H1 (cell line): ENCODE measurements at regions not wholly inside any gene's neighbourhood (a gene's known extent, or its start where the extent isn't known, plus 50 kb on each side); places are given as distances from the start of the nearest gene placed in this dataset.

ENCODE experiments used
- CTCF ChIA-PET: fragments of 300-600 bp; sonication (Branson Sonifier 250); formaldehyde crosslinking; loops from one replicate; lab custom pipeline; 2021; ENCODE audit not compliant: partially characterized antibody; lab: Charles Lee
- POLR2A ChIA-PET: fragments of 300-600 bp; sonication (Branson Sonifier 250); formaldehyde crosslinking; loops from one replicate; lab custom pipeline; 2021; ENCODE audit warnings: inconsistent platforms; ENCODE audit not compliant: partially characterized antibody; lab: Charles Lee
- DNase-seq, 2 experiments: peaks; one replicate each; pipeline versions ENCODE4 v3.0.0 to v3.0.0-alpha.2; 2010 to 2022; ENCODE audit warnings: low spot score in 2 of 2, low read depth in 1 of 2, mixed read lengths in 1 of 2
- FAIRE-seq: peaks from 2 replicates; lab custom pipeline; 2011; peaks lifted over from hg19 to GRCh38; lab: Jason Lieb, UNC
- H2AFZ ChIP-seq: 2 replicates; pipeline ENCODE4 v1.8.1; 2012; ENCODE audit warnings: low read length, inconsistent platforms
- H2AK5ac ChIP-seq: 2 replicates; pipeline ENCODE4 v1.6.1; 2013; ENCODE audit warnings: low read depth, low read length
- H2BK120ac ChIP-seq: replicated peaks from 2 replicates; pipeline ENCODE3; 2013; ENCODE audit warnings: low read depth, low read length, inconsistent platforms
- H2BK12ac ChIP-seq: 2 replicates; pipeline ENCODE4 v1.6.1; 2013; ENCODE audit warnings: low read depth, low read length
- H2BK15ac ChIP-seq: 2 replicates; pipeline ENCODE4 v1.6.1; 2013; ENCODE audit warnings: low read length
- H2BK20ac ChIP-seq: 2 replicates; pipeline ENCODE4 v1.6.1; 2013; ENCODE audit warnings: low read length
- H2BK5ac ChIP-seq: 2 replicates; pipeline ENCODE4 v1.6.1; 2013; ENCODE audit warnings: low read depth, low read length
- H3K14ac ChIP-seq: 2 replicates; pipeline ENCODE4 v1.6.1; 2013; ENCODE audit warnings: inconsistent platforms; ENCODE audit not compliant: insufficient read length
- H3K18ac ChIP-seq: 2 replicates; pipeline ENCODE4 v1.6.1; 2013; ENCODE audit warnings: low read length; ENCODE audit errors: extremely low read depth
- H3K23ac ChIP-seq: 2 replicates; pipeline ENCODE4 v1.6.1; 2013; ENCODE audit warnings: inconsistent platforms; ENCODE audit not compliant: insufficient read length
- H3K23me2 ChIP-seq: 2 replicates; pipeline ENCODE4 v1.6.1; 2013; ENCODE audit warnings: low read depth, low read length
- H3K27ac ChIP-seq: 2 replicates; pipeline ENCODE4 v1.6.1; 2011; ENCODE audit warnings: low read depth, low read length, inconsistent platforms
- H3K27me3 ChIP-seq, 4 experiments: replicated peaks in 1 of 4; 1 replicate in 1 of 4; 2 replicates in 3 of 4; pipeline versions ENCODE4 v1.6.1 to v1.8.1; 2011 to 2013; ENCODE audit warnings: low read length in 3 of 4, mild to moderate bottlenecking in 3 of 4, inconsistent platforms in 2 of 4, mixed read lengths in 2 of 4, moderate library complexity in 1 of 4; ENCODE audit not compliant: control insufficient read depth in 3 of 4, insufficient read depth in 3 of 4; ENCODE audit errors: extremely low read depth in 1 of 4
- H3K36me3 ChIP-seq, 4 experiments: 2 replicates each; pipeline versions ENCODE4 v1.6.1 to v1.8.1; 2011 to 2013; ENCODE audit warnings: mild to moderate bottlenecking in 4 of 4, low read length in 3 of 4, moderate library complexity in 2 of 4, control low read depth in 1 of 4, inconsistent platforms in 1 of 4; ENCODE audit not compliant: insufficient read depth in 4 of 4, control insufficient read depth in 2 of 4
- H3K4ac ChIP-seq: replicated peaks from 2 replicates; pipeline ENCODE3; 2013; ENCODE audit warnings: low read length, low read depth, mixed read lengths, inconsistent platforms; ENCODE audit not compliant: insufficient read length
- H3K4me1 ChIP-seq, 4 experiments: replicated peaks in 1 of 4; 1 replicate in 1 of 4; 2 replicates in 3 of 4; pipeline versions ENCODE4 v1.6.1 to v1.8.1; 2011 to 2013; ENCODE audit warnings: low read length in 3 of 4, inconsistent platforms in 2 of 4, mixed read lengths in 1 of 4; ENCODE audit not compliant: insufficient read depth in 4 of 4, control insufficient read depth in 3 of 4
- H3K4me2 ChIP-seq, 2 experiments: 2 replicates each; pipeline versions ENCODE4 v1.6.1 to v1.8.1; 2011 to 2013; ENCODE audit warnings: low read depth in 2 of 2, low read length in 2 of 2, control low read depth in 1 of 2, inconsistent platforms in 1 of 2, mild to moderate bottlenecking in 1 of 2; ENCODE audit not compliant: insufficient read depth in 1 of 2
- H3K4me3 ChIP-seq, 4 experiments: fragments of 200-600, 300-600 bp in 1 of 4; sonication (generic), shearing (Covaris generic), sonication (Bioruptor Twin) in 1 of 4; 2 replicates each; pipeline versions ENCODE4 v1.5.1 to v1.8.1; 2011 to 2016; ENCODE audit warnings: low read length in 4 of 4, low read depth in 3 of 4, control low read depth in 2 of 4, inconsistent platforms in 2 of 4, mild to moderate bottlenecking in 2 of 4, mixed read lengths in 1 of 4, moderate library complexity in 1 of 4; ENCODE audit not compliant: insufficient read depth in 2 of 4; ENCODE audit errors: extremely low read depth in 1 of 4
- H3K56ac ChIP-seq: replicated peaks from 2 replicates; pipeline ENCODE3; 2013; ENCODE audit warnings: low read depth, mild to moderate bottlenecking, mixed read lengths, low read length, inconsistent platforms; ENCODE audit not compliant: insufficient read length
- H3K79me1 ChIP-seq: 2 replicates; pipeline ENCODE4 v1.6.1; 2013; ENCODE audit warnings: low read depth, low read length, control low read depth
- H3K79me2 ChIP-seq, 2 experiments: 2 replicates each; pipeline versions ENCODE4 v1.6.1 to v1.8.1; 2012 to 2013; ENCODE audit warnings: low read length in 2 of 2, mild to moderate bottlenecking in 2 of 2, inconsistent platforms in 1 of 2; ENCODE audit not compliant: insufficient read depth in 2 of 2, control insufficient read depth in 1 of 2
- H3K9ac ChIP-seq, 4 experiments: replicated peaks in 1 of 4; 1 replicate in 1 of 4; 2 replicates in 3 of 4; pipeline versions ENCODE4 v1.6.1 to v1.8.1; 2011 to 2013; ENCODE audit warnings: low read depth in 3 of 4, low read length in 3 of 4, control low read depth in 2 of 4, mild to moderate bottlenecking in 2 of 4, moderate library complexity in 2 of 4, inconsistent platforms in 1 of 4; ENCODE audit errors: extremely low read depth in 1 of 4
- H3K9me3 ChIP-seq, 2 experiments: 2 replicates each; pipeline versions ENCODE4 v1.6.1 to v1.8.1; 2012 to 2013; ENCODE audit warnings: mild to moderate bottlenecking in 2 of 2, moderate library complexity in 2 of 2, control low read depth in 1 of 2, inconsistent platforms in 1 of 2, low read depth in 1 of 2, low read length in 1 of 2, mixed read lengths in 1 of 2; ENCODE audit not compliant: insufficient read depth in 2 of 2
- H4K20me1 ChIP-seq, 2 experiments: replicated peaks in 1 of 2; 2 replicates each; pipeline versions ENCODE3 to v1.8.1; 2011 to 2013; ENCODE audit warnings: inconsistent platforms in 2 of 2, low read length in 2 of 2, mild to moderate bottlenecking in 1 of 2; ENCODE audit not compliant: insufficient read depth in 2 of 2, control insufficient read depth in 1 of 2
- H4K5ac ChIP-seq: 2 replicates; pipeline ENCODE4 v1.6.1; 2013; ENCODE audit warnings: low read length, low read depth, mixed read lengths, inconsistent platforms; ENCODE audit not compliant: insufficient read length
- H4K8ac ChIP-seq: 2 replicates; pipeline ENCODE4 v1.8.0; 2013; ENCODE audit warnings: mild to moderate bottlenecking, moderate library complexity, low read length, inconsistent platforms; ENCODE audit not compliant: insufficient read depth; ENCODE audit errors: extremely low read depth
- H4K91ac ChIP-seq: replicated peaks from 2 replicates; pipeline ENCODE3; 2013; ENCODE audit warnings: low read length, mixed read lengths, inconsistent platforms; ENCODE audit not compliant: insufficient read length
- ASH2L ChIP-seq: fragments of 200-600, 300-600 bp; sonication (generic); IDR thresholded peaks from one replicate; pipeline ENCODE4 v1.7.1; 2017; ENCODE audit warnings: low read length
- BACH1 ChIP-seq: IDR thresholded peaks from 2 replicates; pipeline ENCODE4 v1.6.1; 2012; ENCODE audit warnings: low read length, improper control_type of control experiment
- CBX5 ChIP-seq: fragments of 300-800, 300-1000 bp; sonication (generic); IDR thresholded peaks from 2 replicates; pipeline ENCODE4 v1.7.1; 2016; ENCODE audit warnings: antibody characterized with exemption, low read length, low read depth
- EGR1 ChIP-seq: IDR thresholded peaks from 2 replicates; pipeline ENCODE4 v1.6.1; 2011; ENCODE audit warnings: low read depth, low read length, borderline replicate concordance
- KDM4A ChIP-seq: IDR thresholded peaks from one replicate; pipeline ENCODE4 v1.7.1; 2012; ENCODE audit warnings: low read depth, mild to moderate bottlenecking, moderate library complexity, low read length, inconsistent platforms; ENCODE audit not compliant: severe bottlenecking
- MAX ChIP-seq: IDR thresholded peaks from 2 replicates; pipeline ENCODE4 v1.6.1; 2012; ENCODE audit warnings: inconsistent platforms
- RAD21 ChIP-seq, 2 experiments: IDR thresholded peaks in 1 of 2; conservative IDR thresholded peaks in 1 of 2; 2 replicates each; pipeline ENCODE4 v1.6.1; 2011; ENCODE audit warnings: low read depth in 2 of 2, low read length in 2 of 2, improper control_type of control experiment in 1 of 2, inconsistent platforms in 1 of 2, mild to moderate bottlenecking in 1 of 2, moderate library complexity in 1 of 2
- SAP30 ChIP-seq: fragments of 300-600 bp; sonication (generic); IDR thresholded peaks from 2 replicates; pipeline ENCODE4 v1.7.1; 2012; ENCODE audit warnings: low read length, moderate library complexity, mild to moderate bottlenecking, inconsistent platforms; ENCODE audit not compliant: insufficient read depth, insufficient replicate concordance
- SP2 ChIP-seq: IDR thresholded peaks from 2 replicates; pipeline ENCODE4 v1.6.1; 2012; ENCODE audit warnings: mild to moderate bottlenecking, low read length, inconsistent platforms
- SP4 ChIP-seq: IDR thresholded peaks from 2 replicates; pipeline ENCODE4 v1.6.1; 2012; ENCODE audit warnings: low read length, inconsistent platforms
- USF2 ChIP-seq: IDR thresholded peaks from 2 replicates; pipeline ENCODE4 v1.6.1; 2011; ENCODE audit warnings: low read length, improper control_type of control experiment
- WGBS, 2 experiments: shearing (Covaris generic) in 1 of 2; methylation state at CpG; one replicate each; pipeline versions ENCODE4 v1.1.6 to v1.1.7; 2013 to 2015; ENCODE audit warnings: low lambda C conversion rate in 2 of 2, mixed read lengths in 2 of 2, inconsistent platforms in 1 of 2, low coverage in 1 of 2, missing lambda C conversion rate in 1 of 2; ENCODE audit not compliant: insufficient replicate concordance in 2 of 2, insufficient coverage in 1 of 2, insufficient read length in 1 of 2; ENCODE audit errors: extremely low coverage in 1 of 2, missing lambda C conversion rate in 1 of 2; 5-methylcytosine and 5-hydroxymethylcytosine counted together

GRCh38 chr12:24537083-24537860, 411.6 kb downstream of the BCAT1 start:
- no peak overlapping the region for H4K8ac ChIP-seq
- H3K4me2 ChIP-seq: no peak overlapping the region
- H3K27me3 ChIP-seq: no peaks in the 10 kb centered on the region
- H2BK20ac ChIP-seq: no peak overlapping the region
- H3K9ac ChIP-seq: no peak overlapping the region
- no peak overlapping the region for H3K27ac ChIP-seq
- H3K79me1 ChIP-seq: no peaks in the 10 kb centered on the region; the same call in 1 of the 2 replicates
- H3K23ac ChIP-seq: no peak overlapping the region
- H3K23me2 ChIP-seq: no peaks in the 10 kb centered on the region; the same call in 1 of the 2 replicates
- ChIA-PET CTCF (interaction anchor here (0.9 to 4.3 kb wide), 5 partner anchors 8 to 53 kb away, joined by 3 to 15 read pairs (median 3); no protein-coding TSS in a partner anchor), POLR2A (interaction anchor here (1.6 kb wide), 1 partner anchor 27 kb away, joined by 4 read pairs; no protein-coding TSS in a partner anchor)
- H3K18ac ChIP-seq: no peak overlapping the region
- H3K4me1 ChIP-seq: peaks cover 0 to 9% (median 0%) of the 10 kb centered on the region in 4 experiments; a peak in 2 of 7 replicates
- no peak overlapping the region for H3K56ac ChIP-seq
- no peak overlapping the region for H2AFZ ChIP-seq
- H3K14ac ChIP-seq: no peak overlapping the region
- H4K5ac ChIP-seq: no peak overlapping the region
- H3K36me3 ChIP-seq: no peaks in the 10 kb centered on the region
- H4K91ac ChIP-seq: no peak overlapping the region
- no peak overlapping the region for H3K4ac ChIP-seq
- H2BK120ac ChIP-seq: no peak overlapping the region
- H4K20me1 ChIP-seq: no peaks in the 10 kb centered on the region
- DNase-seq (no peak), FAIRE-seq (no peak)
- H3K4me3 ChIP-seq: no peak overlapping the region
- H2BK5ac ChIP-seq: no peak overlapping the region
- WGBS, 2 experiments: 83% methylated on average over 3 of the region's 3 CpGs; no CpG with 5 or more reads in 1 of the 2 experiments
- H2BK15ac ChIP-seq: no peak overlapping the region
- no peak overlapping the region for H2BK12ac ChIP-seq
- H3K79me2 ChIP-seq: no peaks in the 10 kb centered on the region
- H3K9me3 ChIP-seq: no peaks in the 10 kb centered on the region
- no peak overlapping the region for H2AK5ac ChIP-seq
- no peak for TF ChIP-seq SP4
- no peak for TF ChIP-seq SP2
- no peak for TF ChIP-seq USF2
- no peak for TF ChIP-seq CBX5
- TF ChIP-seq MAX: no peak
- no peak for TF ChIP-seq EGR1
- TF ChIP-seq KDM4A: no peak
- no peak for TF ChIP-seq BACH1
- no peak for TF ChIP-seq RAD21 (IDR thresholded peaks at IDR 0.05 in 1 of 2, conservative IDR thresholded peaks at IDR 0.05 in 1 of 2; ENCODE audit: low read depth in 2 of 2, low read length in 2 of 2)
- no peak for TF ChIP-seq SAP30
- no peak for TF ChIP-seq ASH2L
